Tibial artery (tissue), 4 donors: ENCODE measurements at regions not wholly inside any gene's neighbourhood (a gene's known extent, or its start where the extent isn't known, plus 50 kb on each side); places are given as distances from the start of the nearest gene placed in this dataset.
"Not testable (repeated sequence)": the region's sequence is repeated elsewhere in the genome, so short reads cannot be mapped to it uniquely, and the experiment has no call there.

Experiments used
- DNase-seq, 2 donors: peaks; one replicate each; pipeline ENCODE4 v3.0.0-alpha.2; 2019
- H3K27ac ChIP-seq, 2 donors: fragments of 200-600 bp; sonication (generic) in 1 of 2; 1 replicate in 1 of 2; 2 replicates in 1 of 2; pipeline ENCODE4 v1.5.1; 2018 to 2019; ENCODE audit warnings: mild to moderate bottlenecking in 1 of 2
- H3K27me3 ChIP-seq, 2 donors: fragments of 200-600 bp; sonication (generic) in 1 of 2; one replicate each; pipeline versions ENCODE4 v1.5.1 to v1.6.0; 2016 to 2019
- H3K36me3 ChIP-seq, 3 donors: fragments of 200-600 bp; sonication (generic) in 2 of 3; one replicate each; pipeline ENCODE4 v1.5.1; 2016 to 2019; ENCODE audit warnings: mild to moderate bottlenecking in 2 of 3
- H3K4me1 ChIP-seq, 4 donors: fragments of 200-600 bp; sonication (generic) in 2 of 4; 1 replicate in 3 of 4; 2 replicates in 1 of 4; pipeline ENCODE4 v1.5.1; 2016 to 2019
- H3K4me3 ChIP-seq, 2 donors: fragments of 200-600 bp; sonication (generic) in 1 of 2; 1 replicate in 1 of 2; 2 replicates in 1 of 2; pipeline ENCODE4 v1.5.1; 2018 to 2019; ENCODE audit warnings: mild to moderate bottlenecking in 2 of 2
- H3K9me3 ChIP-seq, 3 donors: fragments of 200-600 bp; sonication (generic) in 1 of 3; one replicate each; pipeline ENCODE4 v1.5.1; 2016 to 2019
- intact Hi-C: fragments of 100-400 bp; cut with DNase I; formaldehyde crosslinking; loops from one replicate; pipeline ENCODE4 v1.15.0; 2023; ENCODE audit warnings: low total_unique reads
- TF ChIP-seq, protein P1 (sequence below), 2 experiments: fragments of 200-600 bp in 1 of 2; fragments of 450-650 bp in 1 of 2; IDR thresholded peaks; one replicate each; pipeline ENCODE4 v1.5.1; 2017 to 2019; ENCODE audit warnings: antibody characterized with exemption in 2 of 2, mild to moderate bottlenecking in 1 of 2, moderate library complexity in 1 of 2

DNA sequence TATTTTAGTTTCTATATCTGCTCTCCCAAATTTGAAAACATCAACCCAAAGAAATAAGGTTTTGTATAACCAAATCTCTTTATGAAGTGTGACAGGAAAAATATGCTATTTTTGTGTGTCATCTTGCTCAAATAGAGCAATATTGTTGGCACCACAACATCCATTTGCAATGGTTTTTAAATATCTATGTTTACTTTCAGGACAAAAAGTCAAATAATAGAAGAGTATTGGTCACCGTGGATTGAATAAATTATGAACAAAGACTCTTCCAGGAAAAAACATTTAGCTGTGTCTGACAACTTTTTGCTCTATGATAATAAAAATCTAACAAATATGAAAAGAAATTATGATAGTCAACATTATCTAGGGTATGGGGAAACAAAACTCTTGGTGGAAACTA is 439.2 kb downstream of the BTG1 start:
- H3K27ac ChIP-seq: peak overlapping the region in 1 of 2 donors; percentile 2
- no peaks in the 10 kb centered on the region for H3K9me3 ChIP-seq
- H3K27me3 ChIP-seq: no peaks in the 10 kb centered on the region
- H3K4me1 ChIP-seq: peaks cover 0 to 23% (median 8%) of the 10 kb centered on the region in 4 donors
- H3K4me3 ChIP-seq: no peak overlapping the region
- DNase-seq: no peak
- intact Hi-C loops: no loop called here
- H3K36me3 ChIP-seq: no peaks in the 10 kb centered on the region
- TF ChIP-seq, protein P1, sequence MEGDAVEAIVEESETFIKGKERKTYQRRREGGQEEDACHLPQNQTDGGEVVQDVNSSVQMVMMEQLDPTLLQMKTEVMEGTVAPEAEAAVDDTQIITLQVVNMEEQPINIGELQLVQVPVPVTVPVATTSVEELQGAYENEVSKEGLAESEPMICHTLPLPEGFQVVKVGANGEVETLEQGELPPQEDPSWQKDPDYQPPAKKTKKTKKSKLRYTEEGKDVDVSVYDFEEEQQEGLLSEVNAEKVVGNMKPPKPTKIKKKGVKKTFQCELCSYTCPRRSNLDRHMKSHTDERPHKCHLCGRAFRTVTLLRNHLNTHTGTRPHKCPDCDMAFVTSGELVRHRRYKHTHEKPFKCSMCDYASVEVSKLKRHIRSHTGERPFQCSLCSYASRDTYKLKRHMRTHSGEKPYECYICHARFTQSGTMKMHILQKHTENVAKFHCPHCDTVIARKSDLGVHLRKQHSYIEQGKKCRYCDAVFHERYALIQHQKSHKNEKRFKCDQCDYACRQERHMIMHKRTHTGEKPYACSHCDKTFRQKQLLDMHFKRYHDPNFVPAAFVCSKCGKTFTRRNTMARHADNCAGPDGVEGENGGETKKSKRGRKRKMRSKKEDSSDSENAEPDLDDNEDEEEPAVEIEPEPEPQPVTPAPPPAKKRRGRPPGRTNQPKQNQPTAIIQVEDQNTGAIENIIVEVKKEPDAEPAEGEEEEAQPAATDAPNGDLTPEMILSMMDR (IDR thresholded peaks at IDR 0.05): no peak

DNA sequence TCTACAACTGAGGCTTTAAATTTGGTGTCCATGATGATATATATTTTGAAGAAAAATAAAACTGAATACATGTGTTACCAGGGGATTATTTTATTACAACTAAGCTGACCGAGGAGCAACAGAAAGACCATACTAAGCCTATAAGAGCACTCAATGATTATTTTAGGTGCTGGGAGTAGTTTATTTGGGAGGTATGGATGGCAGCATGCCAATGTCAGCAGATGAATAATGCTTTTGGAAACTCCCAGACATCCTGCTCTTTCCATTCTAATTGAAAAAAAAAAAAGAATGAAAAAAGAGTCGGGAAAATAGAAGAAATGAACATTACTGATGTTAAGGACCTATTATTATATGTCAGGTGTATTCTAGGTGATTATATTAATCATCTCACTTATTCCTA is 441.2 kb downstream of the BTG1 start:
- Histone ChIP-seq H3K36me3 (no peaks in the 10 kb centered on the region), H3K4me3 (no peak overlapping the region), H3K27me3 (no peaks in the 10 kb centered on the region), H3K27ac (no peak overlapping the region), H3K9me3 (no peaks in the 10 kb centered on the region), H3K4me1 (peaks cover 0 to 23% (median 8%) of the 10 kb centered on the region in 4 donors)
- TF ChIP-seq, protein P1 (IDR thresholded peaks at IDR 0.05): no peak
- DNase-seq: no peak
- intact Hi-C loops: no loop called here

DNA sequence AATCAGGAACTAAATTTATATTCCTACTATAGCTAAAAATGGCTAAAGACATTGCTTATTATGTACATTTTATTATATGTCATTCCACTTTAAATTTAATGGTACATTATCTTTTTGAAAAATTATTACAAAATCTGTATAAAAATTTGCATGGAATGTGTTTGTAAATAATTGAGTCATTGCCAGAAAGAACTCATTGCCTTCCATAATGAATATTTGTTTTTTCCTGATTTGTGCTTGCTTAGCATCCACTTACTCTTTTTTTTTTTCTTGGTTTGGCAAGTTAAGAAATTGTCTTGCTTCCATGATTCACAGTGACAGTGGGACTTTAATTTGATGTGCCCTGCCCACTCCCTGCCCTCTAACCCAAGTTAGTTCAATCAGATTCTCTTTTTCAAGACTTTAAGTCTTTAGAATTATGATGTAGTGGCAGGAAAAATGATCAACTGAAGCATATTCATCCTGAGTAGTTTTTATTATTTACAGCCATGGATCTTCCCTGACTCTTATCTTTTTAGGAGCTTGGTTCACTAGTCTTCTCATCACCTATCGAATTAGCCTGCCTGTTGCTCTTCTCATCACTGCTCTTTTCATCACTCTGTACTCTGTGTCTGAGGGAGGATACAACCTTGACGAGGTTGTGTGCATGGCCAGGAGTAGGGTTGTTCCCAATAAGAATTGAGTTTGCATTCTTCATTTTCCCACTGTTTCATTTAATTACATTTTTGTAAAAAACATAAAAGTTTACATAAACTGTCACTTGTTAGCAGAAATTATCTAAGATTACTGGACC is 442.0 kb downstream of the BTG1 start:
- no peaks in the 10 kb centered on the region for H3K27me3 ChIP-seq
- H3K27ac ChIP-seq: no peak overlapping the region
- DNase-seq: no peak
- H3K4me1 ChIP-seq: peaks cover 0 to 23% (median 8%) of the 10 kb centered on the region in 4 donors
- intact Hi-C loops: no loop called here
- no peaks in the 10 kb centered on the region for H3K36me3 ChIP-seq
- no peak overlapping the region for H3K4me3 ChIP-seq
- TF ChIP-seq, protein P1 (IDR thresholded peaks at IDR 0.05): no peak
- H3K9me3 ChIP-seq: no peaks in the 10 kb centered on the region

DNA sequence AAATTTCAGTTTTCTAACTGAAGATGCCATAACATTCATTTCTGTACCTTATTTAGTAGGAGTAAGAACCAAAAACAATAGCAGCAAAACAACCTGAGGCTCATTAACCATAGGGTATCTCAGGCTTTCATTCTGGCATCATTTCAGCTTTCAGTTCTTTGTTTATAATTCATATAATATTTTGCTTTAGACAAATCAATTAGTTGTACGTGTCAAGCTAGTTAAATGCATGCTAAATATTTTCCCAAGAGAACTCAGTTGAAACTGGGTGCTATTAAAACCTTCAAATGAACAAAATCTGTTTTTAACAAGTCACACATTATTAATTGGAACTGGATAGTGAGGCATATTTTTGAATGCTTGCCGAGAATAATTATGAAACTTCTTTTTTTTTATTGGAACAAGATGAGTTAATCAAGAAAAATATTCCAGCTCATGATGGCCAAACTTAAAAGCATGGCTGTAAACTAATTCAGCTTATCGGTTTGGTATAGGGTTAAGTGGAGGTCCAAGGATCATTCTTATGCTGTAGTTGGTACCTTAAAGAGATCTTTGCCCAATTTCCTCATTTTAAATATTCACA is 442.7 kb downstream of the BTG1 start:
- Histone ChIP-seq H3K9me3 (no peaks in the 10 kb centered on the region), H3K36me3 (no peaks in the 10 kb centered on the region), H3K27me3 (no peaks in the 10 kb centered on the region), H3K4me3 (no peak overlapping the region), H3K27ac (no peak overlapping the region), H3K4me1 (peaks cover 0 to 23% (median 8%) of the 10 kb centered on the region in 4 donors)
- TF ChIP-seq, protein P1 (IDR thresholded peaks at IDR 0.05): no peak
- no peak for DNase-seq
- intact Hi-C loops: no loop called here

DNA sequence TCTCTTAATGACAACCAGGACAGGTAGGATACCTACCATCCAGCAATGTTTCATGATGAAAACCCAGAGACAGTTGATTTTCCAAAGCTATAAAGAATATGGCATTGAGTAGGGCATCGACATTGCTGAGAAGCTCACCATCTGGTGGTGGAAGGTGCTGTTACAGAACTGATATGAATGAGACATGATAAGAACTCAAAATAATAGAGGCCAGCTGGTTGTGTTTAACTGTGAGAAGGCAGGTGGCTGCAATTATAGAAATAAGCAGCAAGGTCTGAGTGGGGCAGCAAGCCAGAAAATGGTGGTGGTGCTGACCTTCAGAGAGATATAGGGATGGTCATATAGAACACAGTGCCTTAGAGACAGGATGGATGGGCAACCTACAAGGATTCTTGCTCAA is 449.7 kb downstream of the BTG1 start:
- Histone ChIP-seq H3K9me3 (no peaks in the 10 kb centered on the region), H3K4me3 (no peak overlapping the region), H3K36me3 (no peaks in the 10 kb centered on the region), H3K27me3 (no peaks in the 10 kb centered on the region), H3K4me1 (no peaks in the 10 kb centered on the region), H3K27ac (no peak overlapping the region)
- intact Hi-C loops: no loop called here
- TF ChIP-seq, protein P1 (IDR thresholded peaks at IDR 0.05): no peak
- no peak for DNase-seq

DNA sequence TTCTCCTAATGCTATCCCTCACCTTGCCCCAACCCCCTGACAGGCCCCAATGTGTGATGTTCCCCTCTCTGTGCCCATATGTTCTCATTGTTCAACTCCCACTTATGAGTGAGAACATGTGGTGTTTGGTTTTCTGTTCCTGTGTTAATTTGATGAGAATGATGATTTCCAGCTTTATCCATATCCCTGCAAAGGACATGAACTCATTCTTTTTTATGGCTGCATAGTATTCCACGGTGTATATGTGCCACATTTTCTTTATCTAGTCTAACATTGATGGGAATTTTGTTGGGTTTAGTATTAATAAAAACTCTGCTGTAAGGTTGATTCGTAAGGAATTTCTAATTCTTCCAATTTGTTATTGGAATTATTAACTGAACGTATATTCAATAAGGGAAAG is 450.2 kb downstream of the BTG1 start:
- H3K4me1 ChIP-seq, H3K27me3 ChIP-seq, H3K36me3 ChIP-seq, intact Hi-C loops, H3K27ac ChIP-seq, DNase-seq, H3K9me3 ChIP-seq, H3K4me3 ChIP-seq: not testable (repeated sequence)
